Cerebellar cortex (tissue), 1 donor: ENCODE measurements at regions not wholly inside any gene's neighbourhood (a gene's known extent, or its start where the extent isn't known, plus 50 kb on each side); places are given as distances from the start of the nearest gene placed in this dataset.
A peak's percentile ranks its signal among the peaks of the same experiment; 100 is the strongest.
"Not testable (repeated sequence)": the region's sequence is repeated elsewhere in the genome, so short reads cannot be mapped to it uniquely, and the experiment has no call there.

ENCODE experiments used
- DNase-seq: peaks from one replicate; pipeline ENCODE4 v3.0.0-alpha.2; 2015; ENCODE audit warnings: low spot score

DNA sequence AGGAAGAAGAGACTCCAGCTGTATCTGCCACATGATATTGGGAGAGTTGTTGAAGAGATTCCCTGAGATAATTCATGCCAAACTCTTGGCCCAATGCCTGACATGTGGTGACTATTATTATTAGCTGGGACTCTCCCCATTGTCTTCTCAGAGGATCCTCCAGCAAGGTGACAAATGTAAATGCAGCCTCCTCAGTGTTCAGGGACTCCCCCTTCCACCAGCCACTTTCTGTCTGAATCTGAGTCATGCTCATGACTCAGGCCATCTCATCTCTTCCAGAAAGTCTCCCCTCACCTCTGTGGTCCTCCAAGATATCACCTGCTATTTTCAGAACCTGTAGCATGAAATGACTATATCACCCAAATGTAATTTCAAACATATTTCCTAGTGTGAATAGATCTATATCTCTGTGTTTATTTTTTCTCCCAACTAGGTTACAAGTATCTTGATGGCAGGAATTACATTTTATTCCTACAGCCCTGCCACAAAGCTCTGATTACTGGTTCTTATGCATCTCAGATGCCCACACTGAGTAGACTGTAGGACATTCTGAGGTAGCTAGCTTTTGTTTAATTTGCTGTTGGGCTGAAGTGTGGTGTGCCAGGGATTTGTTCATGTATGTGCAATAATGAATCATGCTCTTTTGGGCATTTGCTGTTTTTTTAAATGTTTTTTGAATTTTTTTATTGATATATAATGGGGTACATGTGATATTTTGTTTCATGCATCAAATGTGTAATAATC lies 126.6 kb upstream of the IL12B start:
- no peak for DNase-seq

DNA sequence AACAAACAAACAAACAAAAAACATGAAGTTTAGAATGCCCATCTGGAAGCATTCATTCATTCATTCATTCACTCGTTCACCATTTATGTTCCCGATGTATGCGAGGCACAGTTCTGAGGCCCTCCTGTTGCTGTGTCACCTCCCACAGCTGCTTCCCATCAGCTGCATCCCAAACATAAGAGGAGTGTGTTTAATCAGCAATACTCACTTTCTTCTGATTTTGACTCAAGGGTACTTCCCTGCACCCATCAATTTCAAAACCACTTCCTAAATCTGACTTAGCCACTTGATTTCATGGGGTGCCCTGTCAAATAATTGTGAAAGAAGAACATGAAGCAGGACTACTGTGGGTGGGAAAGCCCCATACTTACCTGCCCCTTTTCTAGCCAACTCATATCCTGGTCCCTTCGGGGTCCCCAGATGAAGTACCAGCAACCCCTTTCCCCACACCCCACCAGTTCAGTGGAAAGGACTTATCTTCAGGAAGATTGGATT lies 128.0 kb upstream of the IL12B start:
- DNase-seq: no peak

DNA sequence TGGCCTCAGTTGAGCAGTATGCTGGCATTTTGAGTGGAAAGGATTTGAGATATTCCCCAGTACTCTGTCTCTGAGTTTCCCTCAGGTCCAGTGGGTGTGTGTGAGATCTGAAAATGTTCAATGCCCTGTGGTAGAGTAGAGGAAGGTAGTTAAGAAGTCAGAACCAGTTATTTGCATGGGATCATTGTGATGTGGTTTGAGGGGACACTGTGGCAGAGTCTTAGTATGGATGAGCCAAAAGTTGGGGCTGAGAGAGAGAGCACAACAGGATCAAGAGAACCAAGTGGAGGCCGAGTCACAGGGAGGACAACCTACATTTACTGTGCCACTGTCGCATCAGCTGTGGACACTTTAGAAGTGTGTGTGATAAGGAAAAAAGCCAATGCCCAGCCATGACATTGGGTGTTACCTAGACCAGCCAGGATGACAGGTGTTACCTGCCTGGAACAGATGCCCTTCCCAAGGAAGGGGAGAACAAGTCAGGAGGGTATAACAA lies 128.9 kb upstream of the IL12B start:
- DNase-seq: no peak

DNA sequence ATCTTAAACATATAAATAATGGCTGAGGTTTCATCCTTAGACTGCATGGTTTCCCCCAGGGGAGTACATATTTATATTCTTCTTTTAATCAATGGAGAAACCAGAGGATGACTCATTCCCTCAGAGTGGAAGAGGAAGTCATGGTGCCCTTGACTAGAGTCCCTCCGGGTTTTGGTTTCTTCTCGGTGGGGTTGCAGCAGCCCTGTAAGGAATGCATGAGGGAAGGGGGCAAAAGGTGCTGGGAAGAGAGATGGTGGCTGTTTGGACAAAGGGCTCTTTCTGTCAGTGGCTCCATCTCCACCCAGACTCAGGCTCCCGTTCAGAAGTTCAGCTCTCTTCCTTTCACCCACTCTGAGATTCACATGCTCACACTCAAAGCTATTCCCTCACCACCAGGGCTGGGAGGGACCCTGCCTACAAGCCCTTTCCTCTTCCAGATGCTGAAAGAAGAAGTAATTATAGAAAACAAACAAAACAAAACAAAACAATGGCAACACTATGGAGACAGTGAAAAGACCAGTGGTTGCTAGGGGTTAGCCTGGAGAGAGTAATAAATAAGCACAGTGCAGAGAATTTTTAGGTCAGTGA lies 129.8 kb upstream of the IL12B start:
- DNase-seq: no peak

DNA sequence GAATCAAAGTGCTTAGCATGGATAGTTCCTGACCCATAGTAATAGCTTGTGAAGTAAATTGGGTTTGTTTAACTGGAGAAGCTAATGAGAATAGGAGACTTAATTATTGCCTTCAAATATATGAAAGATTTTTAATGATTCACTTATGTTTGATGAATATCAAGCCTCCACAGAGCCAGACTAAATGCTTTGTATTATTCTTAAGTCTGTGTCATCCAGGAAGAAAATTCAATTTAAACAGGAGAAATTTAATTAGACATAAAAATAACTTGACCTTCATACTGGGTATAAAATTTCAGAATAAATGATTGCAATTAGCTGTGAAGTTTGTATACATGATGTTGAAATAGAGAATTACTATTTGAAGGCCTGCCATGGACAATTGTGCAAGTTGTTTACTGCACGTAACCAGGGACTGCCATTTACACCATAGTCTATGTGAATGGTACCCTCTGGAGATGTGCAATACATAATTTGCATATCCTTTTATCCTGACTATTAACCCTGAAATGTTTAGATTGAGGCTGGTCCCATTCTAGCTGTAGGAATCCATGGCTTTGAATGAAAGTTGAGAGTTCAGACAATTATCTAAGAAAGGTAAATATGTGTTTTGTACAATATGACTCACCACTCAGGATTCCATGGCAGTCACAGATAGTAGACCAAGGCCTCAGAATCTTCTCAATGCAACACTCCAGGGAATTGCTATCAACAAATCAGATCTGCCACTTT lies 133.5 kb upstream of the IL12B start:
- no peak for DNase-seq

DNA sequence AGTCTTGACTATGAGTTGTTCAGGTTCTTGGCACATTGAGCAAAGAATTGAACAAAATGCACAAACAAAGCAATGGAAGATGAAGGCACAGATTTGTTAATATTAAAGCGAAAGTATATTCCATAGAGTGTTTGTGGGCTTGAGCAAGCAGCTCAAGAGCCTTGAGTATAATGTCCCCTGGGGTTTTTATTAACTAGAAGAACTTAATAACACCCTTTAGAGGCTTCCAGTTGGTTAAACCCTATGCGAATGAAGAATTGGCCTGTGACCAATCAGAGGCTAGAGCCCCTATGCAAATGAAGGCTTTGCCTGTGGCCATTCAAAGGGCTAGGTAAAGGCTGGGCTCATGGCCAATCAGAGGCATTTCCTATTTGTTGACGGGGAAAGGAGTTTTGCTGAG lies 135.3 kb upstream of the IL12B start:
- DNase-seq: no peak

DNA sequence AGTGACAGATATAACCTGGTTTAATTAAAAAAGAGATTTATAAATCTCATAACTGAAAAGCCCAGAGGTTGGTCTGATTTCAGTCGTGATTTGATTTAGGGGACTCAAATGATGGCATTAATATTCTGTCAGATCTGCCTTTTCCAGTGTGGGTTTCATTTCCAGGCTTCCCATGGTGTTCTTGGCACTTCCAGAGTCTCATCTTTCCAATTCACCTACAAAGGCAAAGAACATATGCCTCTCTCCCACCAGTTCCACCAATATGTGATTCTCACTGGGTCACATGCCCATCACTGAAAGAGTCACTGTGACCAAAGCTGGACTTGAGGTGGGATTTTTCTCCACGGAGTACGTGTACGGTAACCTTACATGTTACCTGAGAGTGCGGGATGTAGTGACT lies 137.4 kb upstream of the IL12B start:
- DNase-seq: peak; percentile 69

DNA sequence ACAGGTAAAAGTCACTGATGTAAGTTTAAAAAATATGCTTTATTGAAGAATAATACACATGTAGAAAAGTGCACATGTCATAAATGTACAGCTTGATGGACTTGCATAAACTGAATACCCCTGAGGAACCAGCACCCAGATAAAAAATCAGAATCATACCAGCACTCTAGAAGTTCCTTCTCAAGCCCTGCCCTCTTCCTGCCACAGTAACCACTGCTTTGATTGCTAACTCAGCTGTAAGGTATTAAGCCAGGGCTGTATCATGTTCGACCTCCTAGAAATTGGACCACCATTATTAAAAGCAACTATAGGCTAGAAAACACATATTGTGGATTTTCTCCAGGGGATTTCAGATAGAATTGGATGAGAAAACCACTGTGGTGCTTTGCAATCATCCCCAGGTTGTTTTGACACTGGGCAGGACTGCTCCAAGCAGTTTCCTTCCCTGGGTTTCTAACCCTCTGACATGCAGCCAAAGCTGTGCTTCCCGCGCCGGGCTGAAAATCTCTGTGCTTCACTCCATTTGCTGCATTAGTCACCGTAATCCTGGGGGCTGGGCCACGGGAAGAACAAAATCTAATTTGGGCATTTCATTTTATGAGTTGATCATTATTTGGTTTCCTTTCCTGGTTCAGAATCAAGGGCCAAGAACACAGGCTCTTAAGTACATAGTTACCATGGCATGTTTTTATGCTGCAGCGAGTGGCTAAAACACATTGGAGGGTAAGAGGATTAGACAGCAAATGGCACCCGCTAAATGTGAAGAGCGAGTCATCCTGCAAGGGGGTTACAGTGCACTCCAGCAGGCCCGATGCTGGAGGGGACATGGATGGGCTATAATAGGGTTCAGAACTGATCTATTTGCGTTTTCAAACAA lies 139.4 kb upstream of the IL12B start:
- no peak for DNase-seq

DNA sequence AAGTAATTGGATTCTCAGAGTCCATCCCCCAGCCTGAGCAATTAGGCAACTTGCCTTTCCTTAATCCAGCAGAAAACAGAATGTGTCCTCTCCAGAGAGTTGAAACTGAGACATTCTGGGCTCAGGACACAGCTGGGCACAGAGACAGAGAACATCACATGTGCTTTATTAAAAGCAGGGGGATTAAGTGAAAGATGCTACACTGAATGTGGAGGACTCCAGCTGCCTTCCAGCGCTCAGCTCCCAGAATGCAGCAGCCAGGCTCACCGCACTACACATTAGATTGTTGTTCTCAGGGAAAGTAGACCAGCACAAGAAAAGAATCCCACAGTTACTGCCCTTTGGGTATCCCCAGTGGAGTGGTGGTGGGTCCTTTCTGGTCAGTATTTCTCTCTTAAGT lies 141.6 kb upstream of the IL12B start:
- DNase-seq: no peak

DNA sequence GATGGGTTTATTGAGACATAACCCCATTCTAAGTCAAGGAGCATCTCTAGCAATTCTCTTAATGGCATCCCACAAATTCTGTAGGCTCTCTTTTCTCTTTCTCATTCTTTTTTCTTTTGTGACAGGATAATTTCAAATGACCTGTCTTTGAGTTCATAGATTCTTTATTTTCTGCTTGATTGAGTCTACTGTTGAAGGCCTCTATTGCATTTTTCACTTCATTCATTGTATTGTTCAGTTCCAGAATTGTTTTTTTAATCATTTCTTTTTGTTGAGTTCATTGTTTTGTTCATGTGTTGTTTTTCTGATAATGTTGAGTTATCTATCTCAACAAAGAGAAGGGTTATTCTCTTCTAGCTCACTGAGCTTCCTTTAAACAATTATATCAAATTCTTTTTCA lies 144.7 kb upstream of the IL12B start:
- DNase-seq: no peak

DNA sequence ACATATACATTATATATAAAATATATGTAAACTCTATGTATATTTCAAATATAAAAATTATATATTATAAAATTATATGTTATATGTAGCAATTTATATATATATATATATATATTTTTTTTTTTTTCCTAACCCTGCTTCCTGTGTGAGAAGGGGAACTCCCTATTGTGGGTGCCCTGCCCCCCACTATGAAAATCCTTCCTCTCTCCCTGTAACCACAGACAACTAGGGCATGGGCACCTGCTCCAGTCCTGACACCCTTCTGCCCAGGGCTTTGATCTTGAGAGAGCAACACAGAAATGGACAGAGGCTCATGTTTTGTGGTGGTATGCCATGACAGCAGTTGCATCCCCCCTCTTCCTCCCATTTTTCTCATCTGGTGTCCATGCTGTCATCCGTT lies 148.7 kb upstream of the IL12B start:
- DNase-seq: no peak

DNA sequence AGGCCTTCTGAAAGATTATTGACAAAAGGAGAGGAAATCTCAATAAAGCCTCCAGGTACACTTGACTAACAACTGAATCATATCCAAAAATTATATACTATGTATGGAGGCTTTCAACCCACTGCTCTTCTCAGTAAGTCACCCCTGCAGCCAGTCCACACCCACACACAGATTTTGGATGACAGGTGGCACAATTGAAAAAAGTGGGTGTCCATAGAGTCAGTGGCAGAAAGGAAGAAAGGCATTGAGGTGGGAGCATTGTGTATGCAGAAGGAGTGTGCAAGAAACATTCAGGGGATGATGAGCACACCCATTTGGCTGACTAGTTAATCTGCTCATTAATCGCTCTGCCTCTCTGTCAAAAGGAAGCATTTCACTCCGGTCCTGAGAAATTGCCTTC lies 150.6 kb upstream of the IL12B start:
- no peak for DNase-seq

DNA sequence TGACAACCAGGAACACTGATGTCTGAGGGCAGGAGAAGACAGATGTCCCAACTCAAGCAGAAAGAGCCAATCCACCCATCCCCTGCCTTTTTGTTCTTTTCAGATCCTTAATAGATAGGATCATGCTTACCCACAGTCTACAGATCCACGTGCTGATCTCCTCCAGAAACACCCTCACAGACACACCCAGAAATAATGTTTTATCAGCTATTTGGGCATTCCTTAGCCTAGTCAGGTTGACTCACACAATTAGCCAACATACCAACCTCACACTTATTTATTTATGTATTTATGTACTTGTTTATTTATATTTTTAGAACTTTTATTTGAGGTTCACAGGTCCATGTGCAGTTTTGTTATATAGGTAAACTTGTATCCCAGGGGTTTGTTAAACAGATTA lies 151.5 kb upstream of the IL12B start:
- DNase-seq: no peak

DNA sequence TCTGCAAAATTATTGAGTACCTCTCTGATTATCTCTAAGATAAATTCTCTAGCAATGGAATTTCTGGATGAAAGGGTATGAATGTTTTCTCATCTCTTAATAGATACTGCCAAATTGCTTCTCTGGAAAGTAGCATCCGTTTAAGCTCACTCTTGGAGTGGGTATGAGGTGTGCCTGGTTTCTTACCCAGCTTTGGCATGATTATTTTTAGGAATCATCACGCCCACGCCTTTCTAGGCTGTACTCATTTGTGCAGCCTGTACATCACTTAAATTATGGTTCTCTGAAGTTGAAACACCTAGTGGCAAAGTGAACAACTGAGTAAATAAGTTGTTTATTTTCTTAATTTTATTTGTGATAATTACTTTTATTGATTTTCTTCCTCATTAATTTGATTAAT lies 156.5 kb upstream of the IL12B start:
- no peak for DNase-seq

DNA sequence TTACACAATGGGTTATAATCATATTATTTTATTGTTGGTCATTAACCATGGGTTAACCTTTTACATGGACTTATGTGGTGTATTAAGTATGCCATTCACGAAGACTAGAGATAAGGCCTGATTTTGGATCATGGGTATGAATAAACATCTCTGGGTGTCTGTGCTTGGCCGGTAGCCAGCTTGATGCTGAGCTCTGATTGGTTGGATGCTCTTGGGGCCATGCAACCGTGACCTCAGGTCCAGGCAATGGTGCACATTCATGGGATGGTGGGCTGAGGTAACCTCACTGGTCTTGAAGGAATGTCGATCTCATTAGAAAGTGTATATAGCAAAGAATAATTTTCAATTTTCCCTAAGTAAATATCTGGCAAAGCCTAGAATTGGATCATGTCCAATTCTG lies 158.2 kb upstream of the IL12B start:
- no peak for DNase-seq

DNA sequence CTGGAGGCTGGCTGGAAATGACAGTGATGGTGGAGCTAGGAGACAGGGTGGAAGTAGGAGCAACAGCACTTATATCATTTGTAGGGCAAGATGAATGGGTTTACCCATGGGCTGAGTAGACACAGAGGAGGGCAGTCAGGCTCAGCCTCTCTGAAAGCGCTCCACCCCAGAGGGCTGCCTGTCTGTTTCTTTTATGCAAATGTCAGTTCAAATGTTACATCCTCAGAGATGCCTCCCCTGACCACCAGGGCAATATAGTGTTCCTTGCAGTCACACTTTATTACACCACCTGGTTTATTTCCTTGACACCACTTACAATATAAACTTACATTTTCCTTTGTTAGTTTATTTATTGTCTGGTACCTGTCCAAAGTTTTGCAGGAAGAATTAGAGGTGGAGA lies 159.5 kb upstream of the IL12B start:
- no peak for DNase-seq

DNA sequence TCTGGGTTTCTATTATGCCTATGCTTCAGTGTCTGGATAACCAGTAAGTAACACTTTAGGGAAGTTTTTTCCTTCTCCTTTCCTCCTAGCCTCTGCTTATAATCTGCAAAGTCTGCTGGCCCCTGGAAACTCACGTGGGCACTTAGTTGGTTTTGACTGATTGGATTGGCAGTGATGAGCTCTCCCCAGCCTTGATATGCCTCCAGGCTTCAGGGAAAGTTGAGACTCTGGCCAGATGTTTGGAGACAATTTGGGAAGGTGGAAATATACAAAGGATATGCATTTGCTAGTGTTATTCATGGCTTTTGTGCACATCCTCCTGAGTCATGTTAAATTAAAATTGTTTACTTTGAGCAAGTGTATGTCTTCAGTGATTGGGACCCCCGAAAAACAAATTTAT lies 160.2 kb upstream of the IL12B start:
- DNase-seq: no peak

DNA sequence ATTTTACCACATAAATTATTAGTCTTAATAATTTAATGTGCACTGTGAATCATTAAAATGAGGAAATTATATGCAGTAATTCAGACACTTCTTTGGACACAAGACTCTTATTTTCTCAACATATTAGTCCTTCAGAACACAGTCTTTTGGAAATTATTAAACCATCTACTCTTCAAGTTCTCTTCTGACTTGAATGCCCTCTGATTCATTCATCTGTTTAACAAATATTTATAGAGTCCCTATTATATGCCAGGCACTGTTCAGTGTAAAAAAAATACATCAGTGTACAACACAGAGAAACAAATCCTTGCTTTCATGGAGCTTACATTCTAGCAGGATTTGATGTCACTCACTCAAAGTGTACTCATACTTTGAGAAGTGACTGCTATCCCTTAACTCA lies 163.4 kb upstream of the IL12B start:
- no peak for DNase-seq

DNA sequence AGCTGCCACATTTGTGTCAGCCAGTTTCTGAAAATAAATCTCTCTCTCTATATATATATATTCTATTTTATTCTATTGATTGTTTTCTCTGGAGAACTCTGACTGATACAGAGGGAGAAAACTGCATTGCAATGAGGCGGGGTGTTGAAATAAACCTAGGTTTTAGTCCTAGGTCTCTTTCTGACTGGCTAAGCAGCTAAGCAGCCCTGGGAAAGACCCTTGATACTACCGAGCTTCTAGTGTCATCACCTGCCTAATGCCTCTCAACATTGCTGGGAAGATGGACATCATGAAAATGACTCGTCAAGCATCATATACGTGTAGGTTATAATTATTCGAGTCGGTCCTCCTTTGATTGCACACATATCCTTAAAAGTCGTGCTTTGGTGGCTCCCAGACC lies 166.5 kb upstream of the IL12B start:
- DNase-seq: no peak

DNA sequence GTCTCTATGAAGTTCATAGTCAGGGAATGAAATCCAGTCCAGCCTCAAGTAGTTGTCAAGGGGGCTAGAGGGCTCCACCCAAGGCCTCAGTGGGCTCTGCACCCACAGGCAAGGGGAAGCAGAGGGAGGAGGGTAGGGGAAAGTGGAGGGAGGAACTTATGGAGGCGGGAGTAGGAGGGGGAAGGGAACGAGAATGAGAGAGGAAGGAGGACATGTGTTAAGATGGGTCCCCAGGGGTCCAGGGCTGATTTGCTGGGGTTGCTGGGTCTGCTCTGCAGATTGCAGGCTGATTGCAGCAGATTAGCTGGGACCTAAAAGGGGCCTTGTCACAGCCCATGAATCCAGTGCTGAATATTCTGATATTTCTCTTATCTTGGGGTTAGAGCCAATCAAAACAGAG lies 166.9 kb upstream of the IL12B start:
- DNase-seq: no peak

DNA sequence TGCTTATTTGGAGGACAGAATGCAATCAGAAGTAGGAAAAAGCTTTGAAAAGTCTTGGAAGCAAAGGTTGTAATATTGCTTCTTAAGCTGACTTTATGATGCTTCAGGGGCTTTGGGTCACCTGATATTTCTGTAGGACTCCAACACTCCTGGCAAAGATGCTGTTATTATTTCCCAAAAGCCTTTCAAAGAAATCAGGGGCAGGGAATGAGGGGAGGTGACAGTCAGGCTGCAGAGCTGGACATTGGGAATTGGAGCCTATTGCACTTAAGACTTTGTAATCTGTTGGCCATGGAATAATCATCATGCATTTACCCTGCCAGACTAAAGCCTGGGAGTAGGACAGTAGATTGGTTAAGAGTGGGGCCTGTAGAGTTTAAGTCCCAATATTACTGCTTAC lies 168.3 kb upstream of the IL12B start:
- DNase-seq: no peak

DNA sequence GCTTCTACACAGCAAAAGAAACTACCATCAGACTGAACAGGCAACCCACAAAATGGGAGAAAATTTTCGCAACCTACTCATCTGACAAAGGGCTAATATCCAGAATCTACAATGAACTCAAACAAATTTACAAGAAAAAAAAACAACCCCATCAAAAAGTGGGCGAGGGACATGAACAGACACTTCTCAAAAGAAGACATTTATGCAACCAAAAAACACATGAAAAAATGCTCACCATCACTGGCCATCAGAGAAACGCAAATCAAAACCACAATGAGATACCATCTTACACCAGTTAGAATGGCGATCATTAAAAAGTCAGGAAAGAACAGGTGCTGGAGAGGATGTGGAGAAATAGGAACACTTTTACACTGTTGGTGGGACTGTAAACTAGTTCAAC lies 171.8 kb upstream of the IL12B start:
- DNase-seq: not testable (repeated sequence)
